Transverse colon (tissue), 4 donors: ENCODE measurements at regions not wholly inside any gene's neighbourhood (a gene's known extent, or its start where the extent isn't known, plus 50 kb on each side); places are given as distances from the start of the nearest gene placed in this dataset.
"Not testable (repeated sequence)": the region's sequence is repeated elsewhere in the genome, so short reads cannot be mapped to it uniquely, and the experiment has no call there.

Experiments used
- DNase-seq: peaks from one replicate; pipeline ENCODE4 v3.0.0-alpha.2; 2019
- H3K27ac ChIP-seq, 4 donors: fragments of 200-600 bp; sonication (generic); 2 replicates each; pipeline ENCODE4 v1.5.1; 2016 to 2018; ENCODE audit warnings: inconsistent platforms in 4 of 4
- H3K27me3 ChIP-seq: fragments of 200-600 bp; sonication (generic); 2 replicates; pipeline ENCODE4 v1.5.1; 2017; ENCODE audit warnings: inconsistent platforms
- H3K36me3 ChIP-seq, 4 donors: fragments of 200-600 bp; sonication (generic); 2 replicates each; pipeline ENCODE4 v1.5.1; 2017 to 2019; ENCODE audit warnings: inconsistent platforms in 4 of 4
- H3K4me1 ChIP-seq, 4 donors: fragments of 200-600 bp; sonication (generic); 2 replicates each; pipeline ENCODE4 v1.5.1; 2017 to 2020; ENCODE audit warnings: inconsistent platforms in 4 of 4
- H3K4me3 ChIP-seq, 4 donors: fragments of 200-600 bp; sonication (generic); 1 replicate in 1 of 4; 2 replicates in 3 of 4; pipeline versions ENCODE4 v1.5.1 to v1.6.1; 2017 to 2019; ENCODE audit warnings: inconsistent platforms in 4 of 4
- H3K9me3 ChIP-seq, 2 donors: fragments of 200-600 bp; sonication (generic); 2 replicates each; pipeline ENCODE4 v1.5.1; 2017 to 2019; ENCODE audit warnings: inconsistent platforms in 2 of 2
- EP300 ChIP-seq: sonication (generic); formaldehyde crosslinking; IDR thresholded peaks from one replicate; pipeline ENCODE4 v1.6.1; 2017; ENCODE audit warnings: antibody characterized with exemption, low read depth
- POLR2A ChIP-seq: fragments of 450-650 bp; IDR thresholded peaks from one replicate; pipeline ENCODE4 v1.6.1; 2016; ENCODE audit warnings: antibody characterized with exemption, mild to moderate bottlenecking, moderate library complexity
- POLR2AphosphoS5 ChIP-seq, 3 donors: sonication (generic); formaldehyde crosslinking; IDR thresholded peaks; one replicate each; pipeline ENCODE4 v1.6.1; 2016; ENCODE audit warnings: antibody characterized with exemption in 3 of 3
- WGBS, 2 donors: methylation state at CpG; one replicate each; pipeline ENCODE4 v1.1.5; 2018; ENCODE audit warnings: low coverage in 1 of 2; 5-methylcytosine and 5-hydroxymethylcytosine counted together
- in situ Hi-C, 4 donors: fragments of 200-750 bp; cut with MboI; loops; one replicate each; pipeline versions ENCODE4 v1.15.0 to v1.15.1; 2017; ENCODE audit warnings: low sequenced_read_pairs in 3 of 4, low pct_ligation_motif_present in 1 of 4, low pct_unique_long_range_greater_than_20kb in 1 of 4
- intact Hi-C: fragments of 100-400 bp; cut with DNase I; formaldehyde crosslinking; loops from one replicate; pipeline ENCODE4 v1.15.1; 2023; ENCODE audit warnings: low total_unique reads
- TF ChIP-seq, protein P1 (sequence below), 5 experiments: fragments of 200-600 bp in 3 of 5; fragments of 450-650 bp in 2 of 5; sonication (generic) in 3 of 5; IDR thresholded peaks; 1 replicate in 2 of 5; 2 replicates in 3 of 5; pipeline ENCODE4 v1.5.1; 2016 to 2017; ENCODE audit warnings: antibody characterized with exemption in 5 of 5, inconsistent platforms in 3 of 5, mild to moderate bottlenecking in 2 of 5, moderate library complexity in 1 of 5

DNA sequence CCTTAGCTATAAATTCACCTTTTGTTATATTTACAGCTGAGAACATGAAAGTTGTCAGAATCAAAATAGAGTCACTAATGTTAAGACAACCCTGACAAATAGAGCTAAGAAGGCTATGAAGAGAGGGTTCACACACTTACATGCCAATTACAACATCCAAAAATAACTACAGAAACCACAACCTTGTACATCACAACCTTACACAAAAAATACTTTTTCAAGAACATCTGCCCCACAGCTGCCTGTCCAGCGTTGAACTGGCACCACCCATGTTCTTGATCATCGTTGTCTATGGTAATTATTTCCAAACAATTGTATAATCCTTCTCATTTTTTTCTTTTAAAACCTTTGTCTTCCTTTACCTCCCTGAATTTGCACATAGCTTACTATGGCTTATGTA, 231.2 kb upstream of the FKBP1C start:
- in situ Hi-C loops (no loop called here), intact Hi-C loops (no loop called here)
- H3K36me3 ChIP-seq = no peaks in the 10 kb centered on the region
- H3K9me3 ChIP-seq = no peaks in the 10 kb centered on the region
- no peak for DNase-seq
- no peak overlapping the region for H3K27ac ChIP-seq
- TF ChIP-seq POLR2A = no peak
- no peak for TF ChIP-seq EP300
- TF ChIP-seq, protein P1, sequence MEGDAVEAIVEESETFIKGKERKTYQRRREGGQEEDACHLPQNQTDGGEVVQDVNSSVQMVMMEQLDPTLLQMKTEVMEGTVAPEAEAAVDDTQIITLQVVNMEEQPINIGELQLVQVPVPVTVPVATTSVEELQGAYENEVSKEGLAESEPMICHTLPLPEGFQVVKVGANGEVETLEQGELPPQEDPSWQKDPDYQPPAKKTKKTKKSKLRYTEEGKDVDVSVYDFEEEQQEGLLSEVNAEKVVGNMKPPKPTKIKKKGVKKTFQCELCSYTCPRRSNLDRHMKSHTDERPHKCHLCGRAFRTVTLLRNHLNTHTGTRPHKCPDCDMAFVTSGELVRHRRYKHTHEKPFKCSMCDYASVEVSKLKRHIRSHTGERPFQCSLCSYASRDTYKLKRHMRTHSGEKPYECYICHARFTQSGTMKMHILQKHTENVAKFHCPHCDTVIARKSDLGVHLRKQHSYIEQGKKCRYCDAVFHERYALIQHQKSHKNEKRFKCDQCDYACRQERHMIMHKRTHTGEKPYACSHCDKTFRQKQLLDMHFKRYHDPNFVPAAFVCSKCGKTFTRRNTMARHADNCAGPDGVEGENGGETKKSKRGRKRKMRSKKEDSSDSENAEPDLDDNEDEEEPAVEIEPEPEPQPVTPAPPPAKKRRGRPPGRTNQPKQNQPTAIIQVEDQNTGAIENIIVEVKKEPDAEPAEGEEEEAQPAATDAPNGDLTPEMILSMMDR (IDR thresholded peaks at IDR 0.05) = no peak
- no peak for TF ChIP-seq POLR2AphosphoS5 (IDR thresholded peaks at IDR 0.05)
- H3K27me3 ChIP-seq = no peaks in the 10 kb centered on the region
- H3K4me1 ChIP-seq = no peaks in the 10 kb centered on the region
- WGBS, 2 donors = 58 to 67% methylated on average over 2 of the region's 2 CpGs
- no peak overlapping the region for H3K4me3 ChIP-seq

DNA sequence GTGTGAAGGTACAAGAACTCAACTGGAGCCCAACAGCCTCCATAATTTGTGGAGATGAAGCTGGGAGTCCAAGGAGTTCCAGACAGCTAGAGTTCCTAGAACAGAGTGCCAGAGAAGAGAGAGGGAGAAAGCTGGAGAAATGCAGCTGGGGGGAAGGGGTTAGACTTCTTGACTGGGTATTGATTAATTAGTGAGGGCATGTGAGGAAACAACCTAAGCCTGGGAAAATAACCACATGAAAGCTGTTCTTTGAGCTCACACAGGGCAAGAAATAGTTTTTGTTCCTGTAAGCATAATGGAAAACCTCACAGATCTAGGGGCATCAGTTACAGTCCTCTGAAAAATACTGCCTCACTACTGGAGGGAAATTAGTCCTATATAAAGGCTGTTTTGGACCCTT, 230.5 kb upstream of the FKBP1C start:
- Histone ChIP-seq H3K36me3 (no peaks in the 10 kb centered on the region), H3K4me3 (no peak overlapping the region), H3K4me1 (no peaks in the 10 kb centered on the region), H3K9me3 (no peaks in the 10 kb centered on the region), H3K27me3 (no peaks in the 10 kb centered on the region), H3K27ac (no peak overlapping the region)
- in situ Hi-C loops = no loop called here
- intact Hi-C loops = no loop called here
- DNase-seq = no peak
- TF ChIP-seq POLR2A (no peak), EP300 (no peak), POLR2AphosphoS5 (IDR thresholded peaks at IDR 0.05) (no peak)
- TF ChIP-seq, protein P1 (IDR thresholded peaks at IDR 0.05) = no peak

DNA sequence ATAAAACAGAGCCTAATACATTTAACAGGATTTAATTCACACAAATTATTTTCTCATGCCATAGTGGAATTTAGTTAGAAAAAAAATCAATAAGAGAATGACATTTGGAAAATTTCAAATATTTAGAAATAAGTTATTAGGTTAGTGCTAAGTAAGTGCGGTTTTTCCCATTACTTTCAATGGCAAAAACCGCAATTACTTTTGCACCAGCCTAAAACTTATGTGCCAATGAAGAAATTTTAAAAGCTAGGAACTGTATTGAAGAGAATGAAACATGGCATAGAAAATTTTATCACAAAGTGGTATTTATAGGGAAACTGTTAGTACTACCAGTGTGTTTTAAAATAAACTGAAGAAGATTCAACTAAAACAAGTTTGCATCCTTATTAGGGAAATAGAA, 228.3 kb upstream of the FKBP1C start:
- DNase-seq = no peak
- H3K27me3 ChIP-seq = no peaks in the 10 kb centered on the region
- intact Hi-C loops (no loop called here), in situ Hi-C loops (no loop called here)
- no peaks in the 10 kb centered on the region for H3K36me3 ChIP-seq
- TF ChIP-seq POLR2AphosphoS5 (IDR thresholded peaks at IDR 0.05) (no peak), EP300 (no peak), POLR2A (no peak)
- 57 to 78% methylated on average over 2 of the region's 2 CpGs for WGBS, 2 donors
- H3K4me1 ChIP-seq = no peaks in the 10 kb centered on the region
- no peak overlapping the region for H3K4me3 ChIP-seq
- H3K27ac ChIP-seq = no peak overlapping the region
- H3K9me3 ChIP-seq = no peaks in the 10 kb centered on the region

DNA sequence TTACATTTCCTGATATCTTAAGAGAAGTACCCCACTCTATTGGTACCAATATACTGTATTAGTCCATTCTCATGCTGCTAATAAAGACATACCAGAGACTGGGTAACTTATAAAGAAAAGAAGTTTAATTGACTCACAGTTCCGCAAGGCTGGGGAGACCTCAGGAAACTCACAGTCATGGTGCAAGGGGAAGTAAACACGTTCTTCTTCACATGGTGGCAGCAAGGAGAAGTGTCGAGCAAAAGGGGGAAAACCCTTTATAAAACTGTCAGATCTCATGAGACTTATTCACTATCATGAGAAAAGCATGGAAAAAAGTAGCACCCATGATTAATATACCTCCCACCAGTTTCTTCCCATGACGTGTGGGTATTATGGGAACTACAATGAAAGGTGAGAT, 219.6 kb upstream of the FKBP1C start:
- H3K27me3 ChIP-seq, H3K4me3 ChIP-seq, H3K9me3 ChIP-seq, H3K36me3 ChIP-seq, H3K27ac ChIP-seq, in situ Hi-C loops, intact Hi-C loops, DNase-seq, H3K4me1 ChIP-seq: not testable (repeated sequence)
- WGBS, 2 donors = 67 to 78% methylated on average over 4 of the region's 4 CpGs

DNA sequence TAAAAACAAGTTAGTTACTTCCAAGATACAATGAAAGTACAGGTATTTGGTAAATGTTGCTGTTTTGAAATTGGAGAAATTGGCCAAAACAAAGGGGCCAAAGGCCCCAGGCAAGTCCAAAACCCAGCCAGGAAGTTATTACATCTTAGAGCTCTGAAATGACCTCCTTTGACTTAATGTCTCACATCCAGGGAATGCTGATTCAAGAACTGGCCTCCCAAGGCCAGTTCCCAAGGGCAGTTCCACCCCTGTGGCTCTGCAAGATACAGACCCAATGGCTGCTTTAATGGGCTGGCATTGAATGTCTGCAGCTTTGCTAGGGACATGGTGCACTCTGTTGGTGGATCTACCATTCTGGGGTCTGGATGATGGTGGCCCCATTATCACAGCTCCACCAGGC, 217.3 kb upstream of the FKBP1C start:
- Histone ChIP-seq H3K27me3 (no peaks in the 10 kb centered on the region), H3K4me1 (no peaks in the 10 kb centered on the region), H3K36me3 (no peaks in the 10 kb centered on the region), H3K4me3 (no peak overlapping the region), H3K9me3 (no peaks in the 10 kb centered on the region), H3K27ac (no peak overlapping the region)
- intact Hi-C loops = no loop called here
- in situ Hi-C loops = no loop called here
- DNase-seq = no peak
- TF ChIP-seq, protein P1 (IDR thresholded peaks at IDR 0.05) = no peak
- no peak for TF ChIP-seq POLR2AphosphoS5 (IDR thresholded peaks at IDR 0.05)
- no peak for TF ChIP-seq POLR2A
- no peak for TF ChIP-seq EP300
